H9 (cell line): ENCODE measurements at regions not wholly inside any gene's neighbourhood (a gene's known extent, or its start where the extent isn't known, plus 50 kb on each side); places are given as distances from the start of the nearest gene placed in this dataset.

Experiments used
- DNase-seq: peaks from one replicate; pipeline ENCODE4 v3.0.0-alpha.2; 2017
- H2AFZ ChIP-seq: one replicate; pipeline ENCODE4 v1.6.1; 2013; ENCODE audit warnings: mild to moderate bottlenecking, low read length, control low read depth, moderate library complexity
- H2AK5ac ChIP-seq: 2 replicates; pipeline ENCODE4 v1.6.1; 2013; ENCODE audit warnings: low read length, control low read depth, mixed read lengths; ENCODE audit not compliant: insufficient read length
- H2BK120ac ChIP-seq: one replicate; pipeline ENCODE4 v1.6.1; 2013; ENCODE audit warnings: low read depth, mild to moderate bottlenecking, low read length, control low read depth, inconsistent platforms; ENCODE audit not compliant: poor library complexity, severe bottlenecking
- H2BK12ac ChIP-seq: 2 replicates; pipeline ENCODE4 v1.6.1; 2013; ENCODE audit warnings: low read length, control low read depth, mixed read lengths, low read depth; ENCODE audit not compliant: insufficient read length
- H2BK15ac ChIP-seq: 2 replicates; pipeline ENCODE4 v1.6.1; 2013; ENCODE audit warnings: low read depth, low read length, control low read depth
- H2BK20ac ChIP-seq: one replicate; pipeline ENCODE4 v1.6.1; 2013; ENCODE audit warnings: low read depth, mild to moderate bottlenecking, low read length, control low read depth, inconsistent platforms; ENCODE audit not compliant: poor library complexity, severe bottlenecking
- H2BK5ac ChIP-seq: 2 replicates; pipeline ENCODE4 v1.6.1; 2013; ENCODE audit warnings: low read length, control low read depth, mixed read lengths; ENCODE audit not compliant: insufficient read length
- H3K14ac ChIP-seq: 2 replicates; pipeline ENCODE4 v1.6.1; 2013; ENCODE audit warnings: low read length, control low read depth; ENCODE audit not compliant: insufficient read depth
- H3K18ac ChIP-seq: 2 replicates; pipeline ENCODE4 v1.6.1; 2013; ENCODE audit warnings: low read depth, mild to moderate bottlenecking, mixed read lengths, low read length, control low read depth; ENCODE audit not compliant: insufficient read length
- H3K23ac ChIP-seq: 2 replicates; pipeline ENCODE4 v1.6.1; 2013; ENCODE audit warnings: low read length, control low read depth, mixed read lengths, low read depth; ENCODE audit not compliant: insufficient read length
- H3K23me2 ChIP-seq: 2 replicates; pipeline ENCODE4 v1.6.1; 2013; ENCODE audit warnings: low read depth, mild to moderate bottlenecking, mixed read lengths, low read length, control low read depth; ENCODE audit not compliant: insufficient read length, poor library complexity, severe bottlenecking
- H3K27ac ChIP-seq: 2 replicates; pipeline ENCODE4 v1.5.1; 2013; ENCODE audit warnings: low read length, control low read depth, mixed read lengths, low read depth; ENCODE audit not compliant: insufficient read length
- H3K27me3 ChIP-seq: 2 replicates; pipeline ENCODE4 v1.6.1; 2013; ENCODE audit warnings: low read length, control low read depth, inconsistent platforms; ENCODE audit not compliant: insufficient read depth
- H3K4ac ChIP-seq: 2 replicates; pipeline ENCODE4 v1.6.1; 2013; ENCODE audit warnings: low read depth, mild to moderate bottlenecking, control low read depth, inconsistent platforms, low read length, moderate library complexity
- H3K4me1 ChIP-seq: 2 replicates; pipeline ENCODE4 v1.6.1; 2013; ENCODE audit warnings: low read length, control low read depth, inconsistent platforms; ENCODE audit not compliant: insufficient read depth
- H3K4me2 ChIP-seq: 2 replicates; pipeline ENCODE4 v1.6.1; 2013; ENCODE audit warnings: low read length, control low read depth, mixed read lengths; ENCODE audit not compliant: insufficient read length, insufficient read depth
- H3K56ac ChIP-seq: 2 replicates; pipeline ENCODE4 v1.6.1; 2013; ENCODE audit warnings: low read depth, mild to moderate bottlenecking, mixed read lengths, low read length, control low read depth; ENCODE audit not compliant: insufficient read length
- H3K79me1 ChIP-seq: 2 replicates; pipeline ENCODE4 v1.6.1; 2013; ENCODE audit warnings: low read depth, mild to moderate bottlenecking, moderate library complexity, low read length, control low read depth, inconsistent platforms; ENCODE audit not compliant: insufficient read depth, poor library complexity, severe bottlenecking
- H3K79me2 ChIP-seq: 2 replicates; pipeline ENCODE4 v1.6.1; 2013; ENCODE audit warnings: low read length, control low read depth, inconsistent platforms; ENCODE audit not compliant: insufficient read depth
- H3K9ac ChIP-seq: 2 replicates; pipeline ENCODE4 v1.6.1; 2013; ENCODE audit warnings: low read length, control low read depth, mixed read lengths; ENCODE audit not compliant: insufficient read length; ENCODE audit errors: extremely low read depth
- H3K9me3 ChIP-seq: one replicate; pipeline ENCODE4 v1.6.1; 2013; ENCODE audit warnings: low read depth, low read length, inconsistent platforms; ENCODE audit not compliant: control insufficient read depth
- H3T11ph ChIP-seq: one replicate; pipeline ENCODE4 v1.6.1; 2013; ENCODE audit warnings: mild to moderate bottlenecking, low read length, control low read depth, inconsistent platforms
- H4K20me1 ChIP-seq: one replicate; pipeline ENCODE4 v1.6.1; 2013; ENCODE audit not compliant: control insufficient read depth, insufficient read length, insufficient read depth
- H4K5ac ChIP-seq: 2 replicates; pipeline ENCODE4 v1.6.1; 2013; ENCODE audit warnings: low read depth, mild to moderate bottlenecking, mixed read lengths, low read length, control low read depth; ENCODE audit not compliant: insufficient read length
- H4K8ac ChIP-seq: replicated peaks from 2 replicates; pipeline ENCODE4 v1.6.1; 2013; ENCODE audit warnings: low read length, control low read depth, mixed read lengths, low read depth; ENCODE audit not compliant: insufficient read length
- H4K91ac ChIP-seq: 2 replicates; pipeline ENCODE4 v1.6.1; 2013; ENCODE audit warnings: low read depth, mild to moderate bottlenecking, moderate library complexity, mixed read lengths, low read length, control low read depth; ENCODE audit not compliant: insufficient read length
- H3K27ac Mint-ChIP-seq, 3 experiments: 2 replicates in 2 of 3; 3 replicates in 1 of 3; pipeline ENCODE4 v1.8.0; 2020 to 2021; ENCODE audit warnings: mixed read lengths in 3 of 3, mild to moderate bottlenecking in 1 of 3, moderate library complexity in 1 of 3
- H3K27me3 Mint-ChIP-seq: 2 replicates; pipeline ENCODE4 v1.8.0; 2021; ENCODE audit warnings: low read depth, mild to moderate bottlenecking, moderate library complexity, mixed read lengths
- H3K36me3 Mint-ChIP-seq, 3 experiments: 2 replicates in 2 of 3; 3 replicates in 1 of 3; pipeline ENCODE4 v1.8.0; 2020 to 2021; ENCODE audit warnings: low read depth in 3 of 3, mixed read lengths in 3 of 3; ENCODE audit not compliant: insufficient read depth in 1 of 3
- H3K4me1 Mint-ChIP-seq, 2 experiments: 2 replicates each; pipeline ENCODE4 v1.8.0; 2020; ENCODE audit warnings: mixed read lengths in 2 of 2
- H3K4me3 Mint-ChIP-seq, 2 experiments: 2 replicates in 1 of 2; 3 replicates in 1 of 2; pipeline ENCODE4 v1.8.0; 2020 to 2021; ENCODE audit warnings: mild to moderate bottlenecking in 2 of 2, mixed read lengths in 2 of 2, moderate library complexity in 1 of 2
- H3K9me3 Mint-ChIP-seq, 2 experiments: 2 replicates in 1 of 2; 3 replicates in 1 of 2; pipeline ENCODE4 v1.8.0; 2020; ENCODE audit warnings: mild to moderate bottlenecking in 2 of 2, mixed read lengths in 2 of 2, moderate library complexity in 1 of 2
- CTCF ChIP-seq: fragments of 200-600 bp; sonication (generic); conservative IDR thresholded peaks from 3 replicates; pipeline ENCODE4 v1.8.0; 2021; ENCODE audit warnings: antibody characterized with exemption, mild to moderate bottlenecking
- WGBS: extraction: QIAGEN DNeasy Blood & Tissue Kit; methylation state at CpG from one replicate; pipeline ENCODE4 v1.1.7; 2013; ENCODE audit warnings: missing lambda C conversion rate, low lambda C conversion rate, mixed read lengths; ENCODE audit not compliant: insufficient read length; ENCODE audit errors: extremely low coverage; 5-methylcytosine and 5-hydroxymethylcytosine counted together

- Histone ChIP-seq H2BK12ac (no peak overlapping the region), H4K20me1 (no peaks in the 10 kb centered on the region), H3K56ac (no peak overlapping the region), H3K18ac (no peak overlapping the region), H2BK15ac (no peak overlapping the region), H2BK5ac (no peak overlapping the region), H4K8ac (no peak overlapping the region), H3K79me1 (no peaks in the 10 kb centered on the region), H3K9me3 (no peaks in the 10 kb centered on the region), H2AFZ (no peak overlapping the region), H2BK120ac (no peak overlapping the region), H3T11ph (no peak overlapping the region), H3K27me3 (no peaks in the 10 kb centered on the region), H3K4me1 (no peaks in the 10 kb centered on the region), H4K91ac (no peak overlapping the region), H3K27ac (no peak overlapping the region), H2AK5ac (no peak overlapping the region), H4K5ac (no peak overlapping the region), H3K23ac (no peak overlapping the region), H3K79me2 (no peaks in the 10 kb centered on the region), H3K23me2 (no peaks in the 10 kb centered on the region), H2BK20ac (no peak overlapping the region), H3K4me2 (no peak overlapping the region), H3K4ac (no peak overlapping the region), H3K9ac (no peak overlapping the region), H3K14ac (no peak overlapping the region)
- WGBS, result no CpG with 5 or more reads among the region's 5 CpGs
- Mint-ChIP-seq H3K27me3 (no peaks in the 10 kb centered on the region), H3K27ac (no peak overlapping the region), H3K4me3 (no peak overlapping the region), H3K36me3 (no peaks in the 10 kb centered on the region), H3K9me3 (no peaks in the 10 kb centered on the region), H3K4me1 (peaks cover 13 to 15% of the 10 kb centered on the region in 2 experiments)
- DNase-seq, result no peak
- no peak for TF ChIP-seq CTCF
These were observed 322.3 kb upstream of the TFPI start for GRCh38 chr2:187876554-187876953.
